Epidermal melanocyte (primary cell): ENCODE measurements at regions not wholly inside any gene's neighbourhood (a gene's known extent, or its start where the extent isn't known, plus 50 kb on each side); places are given as distances from the start of the nearest gene placed in this dataset.
"Not testable (repeated sequence)": the region's sequence is repeated elsewhere in the genome, so short reads cannot be mapped to it uniquely, and the experiment has no call there.

Experiments
- DNase-seq: peaks from one replicate; pipeline ENCODE4 v3.0.0; 2011; ENCODE audit warnings: low spot score; ENCODE audit not compliant: insufficient read length

- DNase-seq: no peak
Measured at GRCh38 chr16:79836144-79836543, 235.6 kb upstream of the MAF start.

- no peak for DNase-seq
Measured at GRCh38 chr16:79835194-79835593, 234.7 kb upstream of the MAF start.

GRCh38 chr16:79834720-79835119 lies 234.2 kb upstream of the MAF start:
- no peak for DNase-seq

- DNase-seq: not testable (repeated sequence)
Measured at GRCh38 chr16:79834003-79834402, 233.5 kb upstream of the MAF start.

- DNase-seq: no peak
Measured at GRCh38 chr16:79833559-79833958, 233.0 kb upstream of the MAF start.

- no peak for DNase-seq
Measured at GRCh38 chr16:79826732-79827475, 226.4 kb upstream of the MAF start.

GRCh38 chr16:79825002-79825401 lies 224.5 kb upstream of the MAF start:
- no peak for DNase-seq

- DNase-seq: no peak
Measured at GRCh38 chr16:79823639-79824038, 223.1 kb upstream of the MAF start.

- no peak for DNase-seq
Measured at GRCh38 chr16:79821911-79822310, 221.4 kb upstream of the MAF start.

- no peak for DNase-seq
Measured at GRCh38 chr16:79816081-79816497, 215.6 kb upstream of the MAF start.

GRCh38 chr16:79815049-79815448 lies 214.5 kb upstream of the MAF start:
- DNase-seq: no peak

- no peak for DNase-seq
Measured at GRCh38 chr16:79814124-79814523, 213.6 kb upstream of the MAF start.

GRCh38 chr16:79811541-79811940 lies 211.0 kb upstream of the MAF start:
- DNase-seq: no peak

GRCh38 chr16:79810449-79811189 lies 210.1 kb upstream of the MAF start:
- DNase-seq: no peak

GRCh38 chr16:79809376-79809775 lies 208.8 kb upstream of the MAF start:
- no peak for DNase-seq

- DNase-seq: no peak
Measured at GRCh38 chr16:79808731-79809130, 208.2 kb upstream of the MAF start.

- DNase-seq: no peak
Measured at GRCh38 chr16:79806757-79807156, 206.2 kb upstream of the MAF start.

- DNase-seq: no peak
Measured at GRCh38 chr16:79805621-79806020, 205.1 kb upstream of the MAF start.

GRCh38 chr16:79801646-79802045 lies 201.1 kb upstream of the MAF start:
- no peak for DNase-seq

- DNase-seq: no peak
Measured at GRCh38 chr16:79800016-79800608, 199.6 kb upstream of the MAF start.

- DNase-seq: no peak
Measured at GRCh38 chr16:79798416-79799053, 198.0 kb upstream of the MAF start.

GRCh38 chr16:79797486-79797885 lies 196.9 kb upstream of the MAF start:
- no peak for DNase-seq
